HG03135 (cell line): ENCODE measurements at regions not wholly inside any gene's neighbourhood (a gene's known extent, or its start where the extent isn't known, plus 50 kb on each side); places are given as distances from the start of the nearest gene placed in this dataset.

Experiments
- ATAC-seq: cut with Tn5 transposase; IDR thresholded peaks from one replicate; pipeline ENCODE4 v1.9.1; 2021; ENCODE audit warnings: mild to moderate bottlenecking, moderate library complexity; ENCODE audit not compliant: unreplicated experiment

GRCh38 chr10:77710759-77711682 lies 73.4 kb upstream of the KCNMA1 start:
- ATAC-seq, result peak; percentile 85

DNA sequence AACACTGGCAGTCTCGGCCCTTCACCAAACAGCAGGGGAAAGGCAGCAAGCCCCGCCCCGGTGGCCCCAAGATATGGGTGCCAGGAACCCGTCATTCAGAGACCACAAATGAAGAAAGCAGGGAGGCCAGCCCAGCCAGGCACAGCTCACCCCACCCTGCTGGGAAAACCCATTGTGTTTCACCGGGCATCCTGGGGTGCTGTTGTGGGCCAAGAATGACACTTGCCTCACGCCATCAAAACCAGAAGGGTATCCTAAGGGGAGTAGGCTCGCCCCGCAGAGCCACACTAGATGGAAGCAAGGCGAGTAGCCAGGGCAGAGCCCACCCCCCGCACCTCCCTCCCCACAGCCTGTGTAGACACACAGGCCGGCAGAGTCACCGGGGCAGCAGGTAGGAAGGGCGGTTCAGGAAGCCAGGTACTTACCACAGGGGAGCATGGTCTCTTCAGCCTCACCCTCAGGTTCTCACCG lies 72.5 kb upstream of the KCNMA1 start:
- no peak for ATAC-seq

- ATAC-seq, result no peak
These were observed 70.0 kb upstream of the KCNMA1 start for GRCh38 chr10:77707570-77707969.

GRCh38 chr10:77702166-77702565 lies 64.6 kb upstream of the KCNMA1 start:
- no peak for ATAC-seq

DNA sequence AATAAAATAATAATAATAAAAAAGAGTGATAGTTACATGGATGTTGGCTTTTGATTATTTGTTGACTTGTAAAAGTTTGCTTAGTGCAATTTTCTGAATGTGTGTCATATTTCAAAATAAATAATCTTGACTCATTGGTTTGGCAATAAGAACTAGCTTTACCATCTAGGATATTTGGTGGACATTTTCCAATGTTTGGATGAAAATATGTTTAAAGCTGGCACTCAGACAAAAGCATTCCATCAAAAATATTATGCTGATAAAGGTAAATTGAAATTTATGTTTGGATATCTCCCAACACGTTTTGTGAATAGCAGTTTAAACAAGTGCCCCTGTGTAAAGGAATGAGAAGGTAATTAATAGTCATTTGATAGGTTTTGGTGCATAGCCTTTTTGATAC lies 62.5 kb upstream of the KCNMA1 start:
- no peak for ATAC-seq

GRCh38 chr10:77699080-77699645 lies 61.6 kb upstream of the KCNMA1 start:
- ATAC-seq, result no peak

DNA sequence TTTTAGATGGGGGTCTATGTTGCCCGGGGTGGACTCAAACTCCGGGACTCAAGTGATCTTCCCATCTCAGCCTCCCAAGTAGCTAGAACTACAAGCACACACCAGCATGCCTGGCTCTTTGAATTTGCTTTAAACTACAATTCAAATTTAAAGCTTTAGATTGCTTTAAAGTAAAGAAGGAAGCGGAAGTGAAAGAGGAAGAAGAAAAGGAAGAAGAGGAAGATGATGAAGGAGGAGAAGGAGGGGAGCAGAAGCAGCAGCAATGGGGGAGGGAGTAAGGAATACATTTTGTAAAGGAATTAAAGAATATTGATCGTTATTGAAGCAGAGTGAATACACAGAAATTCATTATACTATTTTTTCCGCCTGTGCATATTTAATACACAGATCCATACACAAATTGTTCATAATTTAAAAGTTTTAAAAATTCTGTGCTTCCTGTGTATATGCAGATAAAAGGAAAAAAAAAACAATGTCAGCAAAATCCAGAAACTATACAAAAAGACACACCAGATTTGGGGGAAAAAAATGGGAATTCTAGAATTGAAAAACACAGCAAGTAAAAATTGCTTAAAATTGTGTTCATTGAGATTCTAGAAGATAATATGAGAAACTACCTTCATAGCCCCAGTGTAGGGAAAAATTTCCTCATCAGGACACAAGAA lies 60.8 kb upstream of the KCNMA1 start:
- ATAC-seq, result no peak

DNA sequence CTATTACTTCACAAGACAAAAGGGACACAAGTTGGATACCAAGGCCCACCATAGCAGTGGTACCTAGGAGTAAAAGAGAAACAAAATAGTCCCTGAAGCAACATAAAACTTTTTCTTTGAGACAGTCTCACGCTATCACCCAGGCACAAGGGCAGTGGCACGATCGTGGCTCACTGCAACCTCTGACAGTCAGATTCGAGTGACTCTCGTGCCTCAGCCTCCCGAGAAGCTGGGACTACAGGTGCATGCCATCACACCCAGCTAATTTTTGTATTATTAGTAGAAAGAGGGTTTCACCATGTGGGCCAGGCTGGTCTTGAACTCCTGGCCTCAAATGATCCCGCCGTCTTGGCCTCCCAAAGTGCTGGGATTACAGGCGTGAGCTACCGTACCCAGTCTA lies 59.0 kb upstream of the KCNMA1 start:
- ATAC-seq, result no peak

GRCh38 chr10:77695186-77695585 lies 57.6 kb upstream of the KCNMA1 start:
- no peak for ATAC-seq

DNA sequence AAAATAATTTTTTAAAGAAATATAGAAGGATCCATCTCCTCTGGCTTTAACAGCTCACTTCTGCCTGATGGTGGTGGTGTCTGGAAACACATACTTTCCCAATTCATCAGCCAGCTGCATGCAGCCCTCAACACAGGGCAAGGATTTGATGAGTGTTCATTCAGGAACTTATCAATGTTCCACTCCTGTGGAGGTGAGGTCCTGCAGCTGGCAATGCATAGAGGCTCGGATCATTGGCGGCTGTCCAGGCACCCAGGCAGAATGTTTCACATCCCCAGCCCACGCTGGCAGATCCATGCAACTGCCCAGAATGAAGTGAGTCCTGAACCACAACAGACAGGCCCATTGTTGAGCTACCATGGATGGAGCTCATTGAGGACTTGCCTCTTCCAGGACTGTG lies 55.2 kb upstream of the KCNMA1 start:
- no peak for ATAC-seq

DNA sequence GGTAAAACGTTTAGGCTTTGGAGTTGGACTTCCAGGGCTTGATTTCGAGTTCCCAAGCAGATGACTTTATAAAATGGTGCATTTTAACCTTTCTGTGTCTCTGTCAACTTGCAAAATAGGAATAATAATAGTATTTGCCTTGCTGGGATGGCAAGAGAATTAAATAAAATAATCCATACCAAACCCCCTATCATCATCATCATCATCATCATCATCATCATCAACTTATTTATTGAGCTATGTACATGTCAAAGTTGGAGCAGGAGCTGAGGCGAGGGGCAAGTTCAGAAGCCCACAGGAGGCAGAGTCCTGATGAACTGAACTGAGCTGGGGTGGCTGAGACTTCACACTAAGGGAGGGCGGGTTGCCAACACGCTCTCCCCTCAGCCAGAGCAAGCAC lies 51.7 kb upstream of the KCNMA1 start:
- ATAC-seq, result no peak

DNA sequence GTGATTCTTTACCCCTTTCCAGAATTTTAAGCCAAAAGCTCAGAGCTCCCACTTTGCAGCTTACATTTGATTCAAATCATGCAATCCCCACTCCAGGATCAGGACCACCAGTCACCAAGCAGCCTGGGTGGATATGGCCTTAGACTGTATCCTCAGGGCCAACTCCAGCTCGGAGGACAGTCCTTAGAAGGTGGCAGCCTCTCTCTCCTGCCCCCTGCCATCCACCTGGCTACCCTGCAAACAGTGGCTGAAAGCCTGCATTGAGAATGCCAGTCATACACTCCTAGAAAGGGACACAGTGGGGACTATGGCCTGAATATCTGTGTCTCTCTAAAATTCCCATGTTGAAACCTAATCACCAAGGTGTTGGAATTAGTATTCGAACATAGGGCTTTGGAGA lies 50.0 kb upstream of the KCNMA1 start:
- no peak for ATAC-seq
